ENCODE measurements at regions not wholly inside any gene's neighbourhood (a gene's known extent, or its start where the extent isn't known, plus 50 kb on each side); places are given as distances from the start of the nearest gene placed in this dataset.
"Not testable (repeated sequence)": the region's sequence is repeated elsewhere in the genome, so short reads cannot be mapped to it uniquely, and the experiment has no call there.

- Histone ChIP-seq H3K27me3 (no peaks in the 10 kb centered on the region), H3K9me3 (no peaks in the 10 kb centered on the region), H3K27ac (no peak overlapping the region), H3K4me1 (no peaks in the 10 kb centered on the region), H3K36me3 (no peaks in the 10 kb centered on the region), H3K4me3 (no peak overlapping the region)
- WGBS, 2 donors, result 64 to 68% methylated on average over 2 of the region's 2 CpGs
- intact Hi-C loops (cut with DNase I), result no loop called here
- no peak for DNase-seq
- TF ChIP-seq POLR2A (IDR thresholded peaks at IDR 0.05) (no peak), CTCF (IDR thresholded peaks at IDR 0.05) (no peak)
These were observed 746.4 kb downstream of the SLC4A3 start for GRCh38 chr2:220373878-220374277.

- TF ChIP-seq POLR2A (IDR thresholded peaks at IDR 0.05), result no peak
- no peak for TF ChIP-seq CTCF (IDR thresholded peaks at IDR 0.05)
- Histone ChIP-seq H3K4me3 (no peak overlapping the region), H3K27ac (no peak overlapping the region), H3K27me3 (no peaks in the 10 kb centered on the region), H3K9me3 (no peaks in the 10 kb centered on the region), H3K4me1 (no peaks in the 10 kb centered on the region), H3K36me3 (no peaks in the 10 kb centered on the region)
- intact Hi-C loops (cut with DNase I), result no loop called here
- no peak for DNase-seq
- WGBS, 2 donors, result 59 to 63% methylated on average over 2 of the region's 2 CpGs
These were observed 746.9 kb downstream of the SLC4A3 start for GRCh38 chr2:220374282-220374681.

DNA sequence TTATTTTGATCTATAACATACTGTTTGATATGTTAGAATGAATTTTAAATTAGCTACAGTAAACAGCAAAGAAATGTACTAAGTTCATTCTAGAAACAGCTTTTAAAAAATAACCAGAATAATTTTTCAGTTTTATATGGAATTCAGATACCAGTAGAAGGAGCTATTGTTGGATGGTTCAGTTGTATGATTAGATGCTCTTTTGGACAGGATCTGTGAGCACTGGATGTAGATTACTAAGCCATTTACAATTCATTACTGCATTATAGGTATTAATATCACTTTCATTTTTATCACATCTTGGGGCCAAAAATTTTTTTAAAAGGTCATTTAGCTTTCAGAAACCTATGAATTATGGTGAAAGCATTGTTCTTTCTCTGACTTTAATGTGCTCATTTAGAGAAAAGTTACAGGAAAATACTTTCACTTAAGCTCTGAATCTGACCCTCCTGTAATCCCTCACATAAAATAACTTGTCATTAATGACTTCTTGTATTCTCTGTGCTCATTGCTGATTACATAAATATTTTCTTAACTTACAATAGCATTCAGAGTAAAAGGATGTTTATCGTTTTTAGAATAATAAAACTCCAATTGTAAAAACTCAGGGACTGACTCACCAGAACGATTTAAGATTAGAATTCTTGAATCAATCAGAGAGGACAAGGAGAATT lies 750.2 kb downstream of the SLC4A3 start:
- H3K36me3 ChIP-seq, result no peaks in the 10 kb centered on the region
- 40 to 48% methylated on average over 2 of the region's 2 CpGs for WGBS, 2 donors
- no peak for DNase-seq
- intact Hi-C loops (cut with DNase I), result no loop called here
- H3K4me3 ChIP-seq, result no peak overlapping the region
- peaks cover 0 to 15% (median 0%) of the 10 kb centered on the region in 3 donors for H3K9me3 ChIP-seq
- no peaks in the 10 kb centered on the region for H3K27me3 ChIP-seq
- no peak overlapping the region for H3K27ac ChIP-seq
- TF ChIP-seq CTCF (IDR thresholded peaks at IDR 0.05), result no peak
- no peak for TF ChIP-seq POLR2A (IDR thresholded peaks at IDR 0.05)
- H3K4me1 ChIP-seq, result no peaks in the 10 kb centered on the region

GRCh38 chr2:220387758-220388157 lies 760.3 kb downstream of the SLC4A3 start:
- WGBS, 2 donors, result 95 to 100% methylated on average over 2 to 6 of the region's 8 CpGs
- DNase-seq; H3K27ac ChIP-seq; H3K36me3 ChIP-seq; H3K27me3 ChIP-seq; intact Hi-C loops (cut with DNase I); H3K4me1 ChIP-seq; H3K9me3 ChIP-seq; H3K4me3 ChIP-seq: not testable (repeated sequence)

GRCh38 chr2:220393711-220394110 lies 766.3 kb downstream of the SLC4A3 start:
- no peak for DNase-seq
- H3K27me3 ChIP-seq, result no peaks in the 10 kb centered on the region
- TF ChIP-seq POLR2A (IDR thresholded peaks at IDR 0.05) (no peak), CTCF (IDR thresholded peaks at IDR 0.05) (no peak)
- no peaks in the 10 kb centered on the region for H3K4me1 ChIP-seq
- intact Hi-C loops (cut with DNase I), result no loop called here
- WGBS, 2 donors, result 84 to 89% methylated on average over 2 of the region's 2 CpGs
- no peaks in the 10 kb centered on the region for H3K9me3 ChIP-seq
- no peaks in the 10 kb centered on the region for H3K36me3 ChIP-seq
- no peak overlapping the region for H3K4me3 ChIP-seq
- no peak overlapping the region for H3K27ac ChIP-seq

DNA sequence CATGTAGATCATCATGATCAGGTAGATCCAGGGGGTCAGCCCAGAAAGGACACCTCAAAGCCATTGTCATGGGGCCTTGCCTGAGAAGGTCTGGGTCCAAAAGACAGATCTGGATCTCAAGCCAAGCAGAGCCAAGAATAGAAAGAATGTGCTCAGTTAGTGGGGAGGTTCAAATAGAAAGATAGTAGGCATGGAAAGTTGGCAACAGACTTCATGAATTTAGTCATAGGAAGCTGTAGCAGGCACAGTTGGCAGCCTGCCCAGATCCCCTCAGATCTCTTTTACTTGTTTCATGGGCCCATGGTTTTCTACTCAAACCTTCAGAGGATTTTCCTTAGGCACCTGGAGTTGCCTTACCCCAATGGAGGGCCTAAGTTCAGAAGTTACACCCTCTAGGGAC lies 767.0 kb downstream of the SLC4A3 start:
- no peaks in the 10 kb centered on the region for H3K27me3 ChIP-seq
- intact Hi-C loops (cut with DNase I), result no loop called here
- H3K27ac ChIP-seq, result no peak overlapping the region
- H3K4me3 ChIP-seq, result no peak overlapping the region
- no peak for DNase-seq
- no peaks in the 10 kb centered on the region for H3K9me3 ChIP-seq
- no peaks in the 10 kb centered on the region for H3K36me3 ChIP-seq
- no peak for TF ChIP-seq POLR2A (IDR thresholded peaks at IDR 0.05)
- TF ChIP-seq CTCF (IDR thresholded peaks at IDR 0.05), result no peak
- no peaks in the 10 kb centered on the region for H3K4me1 ChIP-seq
